Fibroblast of the aortic adventitia (primary cell): ENCODE measurements at regions not wholly inside any gene's neighbourhood (a gene's known extent, or its start where the extent isn't known, plus 50 kb on each side); places are given as distances from the start of the nearest gene placed in this dataset.

ENCODE experiments used
- DNase-seq: peaks from one replicate; pipeline ENCODE4 v3.0.0-alpha.2; 2010; ENCODE audit warnings: low read depth
- H3K4me3 ChIP-seq: 2 replicates; pipeline ENCODE4 v1.5.1; 2011; ENCODE audit warnings: low read depth, mild to moderate bottlenecking, control low read depth, low read length, moderate library complexity
- TF ChIP-seq, protein P1 (sequence below): IDR thresholded peaks from 2 replicates; pipeline ENCODE4 v1.5.1; 2011; ENCODE audit warnings: mild to moderate bottlenecking, low read length, control low read depth, inconsistent platforms; ENCODE audit not compliant: insufficient read depth

DNA sequence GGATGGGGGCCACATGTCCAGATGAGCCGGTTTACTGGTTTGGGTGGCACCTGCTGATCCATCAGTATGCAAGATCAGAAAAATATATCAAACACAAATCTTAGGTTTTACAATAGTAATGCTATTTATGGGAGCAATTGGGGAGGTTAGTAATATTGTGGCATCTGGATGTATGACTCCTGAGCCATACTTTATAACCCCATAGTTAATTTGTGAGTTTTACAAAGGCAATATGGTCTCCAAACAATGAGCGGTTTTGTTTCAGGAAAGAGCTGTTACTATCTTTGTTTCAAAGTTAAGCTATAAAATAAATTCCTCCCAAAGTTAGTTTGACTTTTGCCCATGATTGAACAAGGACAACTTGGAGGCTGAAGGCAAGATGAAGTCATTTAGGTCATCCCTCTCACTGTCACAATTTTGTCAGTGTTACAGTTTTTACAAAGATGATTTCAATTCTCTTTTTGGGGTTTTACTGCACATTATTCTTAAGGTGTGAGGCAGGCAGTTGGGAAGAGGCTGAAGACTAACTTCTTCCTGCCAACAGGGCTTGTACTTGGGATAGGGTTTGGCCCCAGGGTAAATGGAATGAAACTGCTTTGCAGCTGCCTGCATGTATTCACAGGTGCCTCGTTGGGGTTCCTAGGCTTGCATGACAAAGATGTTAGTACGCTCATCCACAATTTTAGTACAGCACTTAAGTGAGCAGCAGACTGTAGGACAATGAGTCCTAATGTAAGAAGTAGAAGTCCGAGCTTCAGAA is 296.6 kb upstream of the NDN start:
- no peak for DNase-seq
- H3K4me3 ChIP-seq = no peak overlapping the region
- TF ChIP-seq, protein P1, sequence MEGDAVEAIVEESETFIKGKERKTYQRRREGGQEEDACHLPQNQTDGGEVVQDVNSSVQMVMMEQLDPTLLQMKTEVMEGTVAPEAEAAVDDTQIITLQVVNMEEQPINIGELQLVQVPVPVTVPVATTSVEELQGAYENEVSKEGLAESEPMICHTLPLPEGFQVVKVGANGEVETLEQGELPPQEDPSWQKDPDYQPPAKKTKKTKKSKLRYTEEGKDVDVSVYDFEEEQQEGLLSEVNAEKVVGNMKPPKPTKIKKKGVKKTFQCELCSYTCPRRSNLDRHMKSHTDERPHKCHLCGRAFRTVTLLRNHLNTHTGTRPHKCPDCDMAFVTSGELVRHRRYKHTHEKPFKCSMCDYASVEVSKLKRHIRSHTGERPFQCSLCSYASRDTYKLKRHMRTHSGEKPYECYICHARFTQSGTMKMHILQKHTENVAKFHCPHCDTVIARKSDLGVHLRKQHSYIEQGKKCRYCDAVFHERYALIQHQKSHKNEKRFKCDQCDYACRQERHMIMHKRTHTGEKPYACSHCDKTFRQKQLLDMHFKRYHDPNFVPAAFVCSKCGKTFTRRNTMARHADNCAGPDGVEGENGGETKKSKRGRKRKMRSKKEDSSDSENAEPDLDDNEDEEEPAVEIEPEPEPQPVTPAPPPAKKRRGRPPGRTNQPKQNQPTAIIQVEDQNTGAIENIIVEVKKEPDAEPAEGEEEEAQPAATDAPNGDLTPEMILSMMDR = no peak

DNA sequence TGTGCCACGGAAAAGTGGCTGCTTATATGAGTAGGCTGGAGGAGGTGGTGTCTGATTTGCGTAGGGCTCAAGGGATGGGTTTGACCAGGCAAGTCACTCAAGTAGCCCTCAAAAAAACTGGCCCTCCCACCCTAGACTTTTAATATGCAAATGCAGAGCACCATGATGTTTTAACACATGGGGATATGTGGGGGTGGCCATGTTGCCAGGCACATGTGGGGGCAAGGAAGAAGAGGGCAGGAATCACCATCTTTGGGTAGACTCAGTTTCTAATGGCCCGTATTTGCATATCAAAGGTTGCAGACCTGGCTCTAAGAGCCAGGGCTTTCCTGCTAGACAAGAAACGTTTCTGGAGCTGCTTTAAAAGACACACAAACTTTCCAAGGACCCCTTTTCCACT is 307.2 kb upstream of the NDN start:
- TF ChIP-seq, protein P1 = no peak
- H3K4me3 ChIP-seq = no peak overlapping the region

DNA sequence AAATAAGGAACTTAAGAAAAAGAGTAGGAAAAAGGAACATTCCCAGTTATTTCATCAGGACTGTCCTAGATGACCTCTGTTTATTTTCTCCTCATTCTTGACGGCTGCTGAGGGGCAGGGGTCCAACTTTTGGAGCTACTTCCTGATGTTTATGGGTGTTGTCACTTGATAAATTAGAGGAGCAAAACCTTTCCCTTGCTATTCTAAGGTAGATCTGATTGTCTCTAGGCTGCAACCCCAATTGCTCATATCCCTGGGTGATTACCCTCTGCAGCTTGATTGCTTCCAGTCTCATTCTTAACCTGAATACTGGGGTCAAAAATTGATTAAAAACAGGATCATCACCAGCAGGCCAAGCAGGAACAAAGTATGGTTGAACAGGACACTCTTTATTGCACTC is 311.0 kb upstream of the NDN start:
- H3K4me3 ChIP-seq = no peak overlapping the region
- TF ChIP-seq, protein P1 = no peak
- no peak for DNase-seq

More for the DNA sequence above, 307.2 kb upstream of the NDN start:
- DNase-seq = no peak

DNA sequence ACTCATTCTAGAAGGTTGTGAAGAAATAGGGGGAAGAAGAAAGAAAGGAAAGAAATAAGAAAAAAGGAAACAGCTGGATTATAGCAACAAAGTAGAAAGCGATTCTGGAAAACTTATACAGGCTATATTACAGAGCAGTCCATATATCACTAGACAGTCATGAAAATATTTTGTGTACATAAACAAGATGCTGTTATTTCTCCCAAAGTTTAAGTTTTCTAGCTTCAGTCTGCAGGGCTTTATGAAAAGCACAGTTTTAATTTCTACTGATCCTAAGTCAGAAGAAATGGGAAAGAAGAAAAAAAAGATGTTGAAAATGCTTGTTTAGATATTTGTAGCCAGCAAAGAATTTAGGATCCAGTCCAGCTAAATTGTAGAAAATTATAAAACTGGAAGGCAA is 321.4 kb upstream of the NDN start:
- DNase-seq = no peak
- TF ChIP-seq, protein P1 = no peak
- no peak overlapping the region for H3K4me3 ChIP-seq

DNA sequence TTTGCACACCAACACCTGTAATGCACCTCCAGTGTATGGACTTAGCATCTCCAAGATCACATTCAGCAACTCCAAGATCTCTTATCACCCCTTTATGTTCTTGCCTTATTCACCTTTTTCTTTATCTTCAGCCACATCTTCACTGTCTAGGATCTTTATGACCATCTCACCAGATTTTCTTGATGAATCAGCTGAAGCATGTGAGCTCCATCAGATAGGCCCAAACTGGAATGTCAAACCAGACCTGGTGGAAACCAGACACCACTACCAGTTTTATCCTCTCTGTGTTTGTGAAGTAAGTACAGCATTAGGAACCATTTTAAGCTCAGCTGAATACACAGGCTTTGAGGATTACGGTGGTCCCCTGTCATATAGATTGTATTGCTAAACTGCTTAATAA is 330.4 kb upstream of the NDN start:
- TF ChIP-seq, protein P1 = no peak

DNA sequence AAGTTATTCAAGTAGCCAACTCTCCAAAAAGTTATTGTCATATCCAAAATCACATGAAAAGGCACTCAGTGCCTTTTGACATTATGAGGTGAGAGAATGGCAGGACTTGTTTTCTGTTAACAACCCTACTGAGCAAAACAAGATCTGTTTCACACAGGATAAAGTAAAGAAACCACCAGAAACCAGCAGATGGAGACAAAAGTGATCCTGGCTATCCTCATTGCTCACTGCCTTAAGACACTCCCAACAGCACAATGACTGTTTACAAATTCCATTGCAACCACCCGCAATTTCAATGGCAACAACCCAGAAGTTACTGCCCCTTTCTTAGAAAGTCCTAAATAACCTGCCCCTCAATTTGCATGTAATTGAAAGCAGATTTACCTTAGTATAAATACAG is 352.6 kb upstream of the NDN start:
- DNase-seq = no peak
- TF ChIP-seq, protein P1 = no peak
- no peak overlapping the region for H3K4me3 ChIP-seq

More for the DNA sequence above, 330.4 kb upstream of the NDN start:
- no peak for DNase-seq
- H3K4me3 ChIP-seq = no peak overlapping the region
